ENCODE measurements at regions not wholly inside any gene's neighbourhood (a gene's known extent, or its start where the extent isn't known, plus 50 kb on each side); places are given as distances from the start of the nearest gene placed in this dataset.

GRCh38 chr20:22464312-22465003, 119.9 kb downstream of the FOXA2 start:
- no peak for TF ChIP-seq CTCF (IDR thresholded peaks at IDR 0.05)
- TF ChIP-seq POLR2A (IDR thresholded peaks at IDR 0.05) = no peak

Data from body of pancreas (tissue), 4 donors.